ENCODE measurements at regions not wholly inside any gene's neighbourhood (a gene's known extent, or its start where the extent isn't known, plus 50 kb on each side); places are given as distances from the start of the nearest gene placed in this dataset.
A peak's percentile ranks its signal among the peaks of the same experiment; 100 is the strongest.

DNA sequence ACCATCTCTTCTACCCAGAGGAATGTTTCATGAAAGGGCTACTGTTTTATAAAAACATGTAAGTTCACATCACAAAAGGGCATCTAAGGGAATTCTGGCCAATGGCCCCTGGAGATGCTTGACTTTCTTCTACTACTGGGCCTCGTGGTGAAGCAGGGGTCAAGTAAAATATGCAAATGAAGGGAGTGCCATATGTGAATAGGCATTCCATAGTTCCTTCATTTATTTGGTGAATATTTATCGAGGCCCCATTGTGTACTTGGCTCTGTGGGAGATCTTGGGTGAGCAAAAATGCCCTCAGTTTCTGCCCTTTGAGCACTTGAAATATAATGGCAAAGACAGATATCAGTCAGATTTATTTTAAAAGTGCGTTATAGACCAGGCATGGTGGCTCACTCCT, 101.3 kb upstream of the CACNA2D3 start:
- DNase-seq (ENCODE audit: low spot score): no peak

DNA sequence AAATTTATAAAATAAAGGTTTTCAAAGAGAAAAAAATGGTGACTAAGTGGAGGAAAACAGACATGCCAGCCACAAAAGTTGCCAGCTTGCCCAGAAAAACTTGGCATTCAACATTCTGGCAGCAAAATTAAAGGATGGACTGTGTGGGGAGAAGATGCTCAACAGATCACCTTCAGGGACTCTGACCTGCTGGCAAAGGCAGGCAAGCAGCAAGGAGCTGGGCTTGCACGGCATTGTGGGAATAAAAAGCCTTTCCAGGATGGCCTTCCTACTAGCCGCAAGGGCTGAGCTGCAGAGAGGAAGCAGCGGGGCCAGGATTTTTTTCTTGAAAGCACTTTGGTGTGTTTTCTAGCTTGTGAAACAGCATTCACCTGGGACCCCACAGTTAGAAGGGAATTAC, 101.9 kb upstream of the CACNA2D3 start:
- DNase-seq (ENCODE audit: low spot score): no peak

DNA sequence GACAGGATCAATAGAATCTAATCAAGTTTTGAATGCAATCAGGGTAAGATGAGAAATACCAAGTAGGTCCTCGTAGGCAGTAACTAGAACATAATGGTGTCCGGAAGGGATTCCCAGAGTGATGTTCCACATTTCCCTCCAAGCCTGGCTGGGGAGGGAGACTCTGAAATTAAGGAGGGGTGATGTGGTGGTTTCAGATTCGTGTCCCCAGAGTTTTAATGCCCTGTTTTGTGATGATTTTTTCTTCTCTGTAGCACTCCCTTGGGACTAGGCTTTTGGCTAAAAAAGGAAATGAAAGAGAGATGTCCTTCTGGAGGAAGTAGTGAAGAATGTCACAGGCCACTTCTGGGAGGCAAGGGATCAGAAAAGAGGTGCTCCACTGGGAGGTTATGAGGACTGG, 108.3 kb upstream of the CACNA2D3 start:
- DNase-seq (ENCODE audit: low spot score): no peak

DNA sequence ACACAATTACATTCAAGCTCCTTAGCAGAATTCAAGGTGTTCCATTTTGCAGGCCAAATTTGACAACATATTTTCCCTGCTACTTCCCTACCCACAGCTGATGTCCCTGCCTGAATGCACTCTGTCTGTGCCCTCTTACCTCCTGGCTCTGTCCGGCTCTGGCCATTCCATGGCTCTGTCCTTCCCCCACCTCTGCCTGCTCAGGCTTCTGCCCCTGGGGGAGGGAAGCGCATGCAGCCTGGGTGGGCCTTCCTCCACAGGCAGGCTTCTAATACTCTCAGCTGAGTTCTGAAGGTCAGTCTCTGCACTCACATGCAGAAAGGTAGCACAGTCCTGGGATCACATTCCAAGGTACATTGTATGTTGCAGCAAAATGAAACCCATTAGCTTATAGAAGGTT, 113.6 kb upstream of the CACNA2D3 start:
- DNase-seq (ENCODE audit: low spot score): no peak

DNA sequence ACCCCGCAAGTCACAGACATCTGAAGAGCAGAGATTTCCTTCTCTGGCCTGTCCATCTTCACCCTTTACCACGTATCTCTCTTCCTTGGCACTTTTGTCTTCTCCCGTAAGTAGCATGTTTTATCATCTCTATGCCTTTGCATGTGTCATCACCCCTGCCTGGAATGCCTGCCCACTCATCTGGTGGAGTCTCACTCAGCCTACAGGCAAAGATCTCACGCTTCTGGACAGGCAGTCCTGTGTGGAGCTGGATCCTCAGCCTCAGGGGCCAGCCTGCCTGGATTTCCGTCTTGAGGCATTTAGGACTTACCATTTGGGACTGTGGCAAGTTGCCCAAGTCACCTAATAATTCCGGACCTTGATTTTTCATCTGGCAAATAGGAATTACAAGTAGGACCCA, 114.3 kb upstream of the CACNA2D3 start:
- no peak for DNase-seq (ENCODE audit: low spot score)

DNA sequence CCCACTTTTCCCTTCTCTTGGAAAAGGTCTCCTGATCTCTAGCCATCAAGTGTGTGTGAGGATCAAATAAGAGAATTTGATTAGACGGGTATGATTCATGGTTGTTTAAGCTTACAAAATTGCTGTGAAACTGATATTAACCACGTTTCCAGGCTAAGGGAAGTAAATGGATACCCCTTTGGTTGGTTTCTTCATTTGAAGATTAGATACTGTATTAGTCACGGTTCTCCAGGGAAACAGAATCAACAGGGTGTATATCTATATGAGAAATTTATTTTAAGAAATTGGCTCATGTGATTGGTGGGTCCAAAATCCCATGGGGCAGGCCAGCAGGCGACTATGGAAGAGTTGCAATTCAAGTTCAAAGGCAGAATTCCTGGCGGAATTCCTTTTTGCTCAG, 112.7 kb upstream of the SELENOK start:
- no peak for DNase-seq (ENCODE audit: low spot score)

DNA sequence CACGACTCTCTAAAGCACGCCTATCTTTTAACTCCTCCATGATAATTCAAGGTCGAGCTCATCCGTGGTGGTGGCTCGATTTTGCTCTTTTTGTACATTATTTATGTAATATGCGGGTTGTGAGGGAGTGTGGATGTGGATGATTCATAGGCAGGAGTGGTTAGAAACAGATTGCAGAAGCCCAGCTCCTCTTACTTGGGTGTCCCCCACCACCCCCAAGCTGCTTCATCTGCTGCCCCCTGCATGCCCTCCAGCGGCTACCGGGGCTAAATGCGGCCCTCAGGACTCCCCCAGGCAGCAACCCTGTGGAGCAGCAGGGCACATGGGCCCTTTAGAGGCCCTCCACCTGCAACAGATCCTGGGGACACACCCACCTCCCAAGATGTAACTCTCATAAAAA, 111.5 kb upstream of the SELENOK start:
- DNase-seq (ENCODE audit: low spot score): no peak

DNA sequence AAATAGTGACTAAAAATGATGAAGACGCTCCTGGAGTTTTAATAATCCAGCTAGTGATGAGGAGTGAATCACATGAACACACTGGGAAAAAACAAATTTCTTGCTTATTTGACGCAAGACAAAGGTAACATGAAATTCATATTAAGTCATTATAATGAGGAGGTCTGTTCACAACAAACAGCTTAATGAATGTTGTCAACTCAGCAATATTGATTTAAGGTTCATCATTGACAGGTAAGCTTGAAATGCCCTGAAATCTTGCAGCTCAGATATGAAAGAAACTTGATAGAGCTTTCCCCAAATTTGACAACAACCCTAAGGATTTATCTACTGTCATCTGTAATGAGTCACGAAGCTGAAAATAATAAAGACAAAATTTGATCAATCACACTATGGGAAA, 108.1 kb upstream of the SELENOK start:
- DNase-seq (ENCODE audit: low spot score): no peak

DNA sequence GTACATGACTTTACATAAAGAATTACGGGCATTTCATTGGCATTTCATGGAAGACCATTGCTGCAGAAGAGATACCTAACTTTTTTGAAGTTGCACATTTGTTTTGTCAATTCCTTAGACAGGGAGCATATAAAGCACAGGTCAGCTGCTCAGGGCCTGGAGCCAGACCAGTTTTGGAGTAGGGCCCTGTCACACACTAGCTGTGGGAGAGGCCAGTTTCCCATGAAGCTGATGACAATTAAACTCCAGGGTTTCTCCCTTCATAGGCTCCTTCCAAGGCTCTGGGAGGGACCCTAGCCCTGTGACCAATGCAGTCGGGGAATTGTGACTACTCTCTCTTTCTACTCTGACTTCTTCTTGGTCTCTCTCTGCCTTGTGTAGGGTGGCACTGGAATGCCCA, 107.3 kb upstream of the SELENOK start:
- DNase-seq (ENCODE audit: low spot score): no peak

DNA sequence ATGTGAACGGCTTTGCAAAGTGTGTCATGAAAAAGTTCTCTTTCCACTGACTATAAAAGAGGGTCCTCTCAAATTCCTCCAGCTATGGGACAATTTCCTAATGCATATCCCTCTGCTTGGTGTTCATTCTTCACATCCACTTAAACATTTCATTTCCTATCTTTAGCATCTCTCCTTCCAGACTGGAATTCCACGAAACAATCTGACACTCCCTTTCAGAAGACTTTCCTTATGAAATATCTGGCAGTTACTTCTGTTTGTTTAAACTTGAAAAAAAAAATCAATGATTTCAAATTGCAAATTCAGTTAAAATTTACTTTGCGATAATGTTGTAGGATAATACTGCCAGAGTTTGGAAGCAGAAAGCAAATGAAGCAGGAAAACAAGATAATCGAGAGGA, 105.8 kb upstream of the SELENOK start:
- DNase-seq (ENCODE audit: low spot score): no peak

DNA sequence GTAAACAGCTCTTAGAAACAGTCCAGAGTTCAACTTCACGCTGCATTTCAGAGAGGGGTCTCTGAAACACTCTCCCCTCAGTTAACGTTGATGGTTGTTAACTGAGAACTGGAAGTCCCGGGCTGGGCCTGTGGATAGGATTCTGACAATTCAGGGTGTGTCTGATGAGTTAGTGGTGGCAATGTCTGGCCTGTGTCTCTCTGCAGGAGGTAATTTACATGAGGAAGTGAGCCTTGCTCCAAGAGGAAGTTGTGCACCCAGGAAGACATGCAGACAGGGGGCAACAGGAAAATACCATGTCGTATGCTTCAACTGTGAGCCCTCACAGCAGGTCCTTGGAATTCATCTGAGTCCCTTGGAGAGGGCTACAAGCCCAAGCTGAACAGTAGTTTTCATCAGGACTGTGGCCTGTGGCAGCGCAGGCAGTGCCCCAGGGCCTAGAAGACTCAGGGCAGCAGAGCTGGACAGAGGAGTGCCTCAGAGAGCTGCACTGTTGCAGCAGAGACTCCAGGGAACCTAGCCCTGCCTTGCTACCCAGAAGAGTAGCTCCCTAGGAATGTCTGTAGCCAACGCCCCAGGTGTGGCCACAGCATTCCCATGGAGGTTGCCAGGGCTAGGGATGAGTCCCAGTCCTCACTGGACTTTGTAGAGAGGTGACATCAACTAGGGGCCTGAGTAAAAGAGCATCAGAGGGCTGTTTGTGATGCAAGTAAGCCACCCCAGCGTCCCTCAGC, 104.6 kb upstream of the SELENOK start:
- DNase-seq (ENCODE audit: low spot score): peak; percentile 9

DNA sequence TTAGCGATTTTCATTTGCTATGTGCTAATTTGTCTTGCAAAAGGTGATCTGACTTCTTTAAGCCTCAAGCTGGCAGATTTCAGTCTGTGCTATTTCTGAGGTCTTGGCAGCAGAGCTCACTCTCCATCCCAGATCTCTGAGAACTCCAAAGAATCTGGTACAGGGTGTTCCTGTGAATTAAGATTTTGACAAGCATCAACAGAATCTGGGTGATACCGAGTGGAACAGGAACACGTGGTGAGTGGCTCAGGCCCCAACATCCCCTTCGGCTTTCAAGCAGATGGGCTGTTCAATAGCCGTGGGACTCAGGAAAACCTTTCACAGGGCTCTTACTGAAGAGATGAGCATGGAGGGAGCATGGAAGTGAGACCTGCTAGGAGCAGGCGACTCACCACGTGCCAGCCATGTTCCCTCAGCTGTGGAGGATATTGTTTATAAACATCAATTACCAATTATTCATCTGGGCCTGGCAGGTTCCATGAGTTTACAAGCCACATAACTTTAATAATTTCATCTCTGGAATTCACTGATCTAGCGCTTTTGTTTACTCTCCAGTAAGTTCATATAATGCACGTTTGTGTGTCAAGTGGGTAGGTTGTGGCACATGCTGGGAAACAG, 103.4 kb upstream of the SELENOK start:
- peak; percentile 15 for DNase-seq (ENCODE audit: low spot score)

DNA sequence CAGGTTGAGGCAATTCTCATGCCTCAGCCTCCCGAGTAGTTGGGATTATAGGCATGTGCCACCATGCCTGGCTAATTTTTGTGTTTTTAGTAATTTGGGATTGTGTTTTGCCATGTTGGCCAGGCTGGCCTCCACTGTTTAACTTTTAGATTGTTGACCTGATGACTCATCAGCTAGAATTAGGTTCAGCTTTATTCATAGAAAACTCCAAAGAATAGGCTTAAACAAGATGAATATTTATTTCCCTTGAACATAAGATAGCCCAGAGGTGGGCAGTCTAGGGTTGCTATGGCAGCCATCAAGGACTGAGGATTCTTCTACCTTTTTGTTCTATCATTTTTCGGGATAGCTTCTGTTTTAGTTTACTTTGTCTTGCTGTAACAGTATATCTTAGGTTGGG, 99.6 kb upstream of the SELENOK start:
- no peak for DNase-seq (ENCODE audit: low spot score)

DNA sequence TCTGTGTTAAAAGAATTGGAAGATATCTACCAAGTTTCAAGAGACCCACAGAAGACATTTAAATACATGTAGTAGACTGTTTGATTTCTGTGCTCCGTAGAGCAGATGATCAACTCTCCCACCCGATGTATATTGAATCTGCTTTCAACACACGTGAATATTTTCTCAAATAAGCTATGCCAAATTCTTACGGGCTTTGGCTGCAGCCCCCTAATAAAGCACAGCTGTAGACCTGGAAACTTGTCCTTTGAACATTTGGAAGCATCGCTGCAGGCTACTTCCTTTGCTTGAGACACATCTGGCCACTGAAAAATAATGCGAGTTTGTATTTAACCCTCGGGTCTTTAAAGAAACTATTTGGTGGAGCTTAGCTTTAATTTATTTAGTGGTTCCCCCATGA, 98.3 kb upstream of the SELENOK start:
- no peak for DNase-seq (ENCODE audit: low spot score)

DNA sequence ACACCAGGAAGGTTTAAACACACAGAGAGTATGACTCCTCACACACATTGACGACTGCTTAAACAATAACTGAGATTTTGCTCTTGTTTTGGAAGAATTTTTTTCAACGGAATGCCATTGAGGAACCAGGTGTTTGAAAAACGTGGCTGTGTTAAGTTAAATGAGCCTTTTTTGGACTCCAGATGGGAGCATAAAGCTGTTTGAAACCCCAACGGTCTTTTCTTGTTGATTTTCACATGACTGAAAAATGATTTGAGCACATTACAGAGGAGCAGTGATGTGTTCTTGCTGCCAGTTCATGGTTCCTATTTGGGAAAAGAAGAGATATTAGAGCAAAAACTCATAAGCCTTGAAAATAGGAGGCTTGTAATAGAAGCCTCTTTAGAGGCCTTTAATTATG, 97.8 kb upstream of the SELENOK start:
- DNase-seq (ENCODE audit: low spot score): no peak

DNA sequence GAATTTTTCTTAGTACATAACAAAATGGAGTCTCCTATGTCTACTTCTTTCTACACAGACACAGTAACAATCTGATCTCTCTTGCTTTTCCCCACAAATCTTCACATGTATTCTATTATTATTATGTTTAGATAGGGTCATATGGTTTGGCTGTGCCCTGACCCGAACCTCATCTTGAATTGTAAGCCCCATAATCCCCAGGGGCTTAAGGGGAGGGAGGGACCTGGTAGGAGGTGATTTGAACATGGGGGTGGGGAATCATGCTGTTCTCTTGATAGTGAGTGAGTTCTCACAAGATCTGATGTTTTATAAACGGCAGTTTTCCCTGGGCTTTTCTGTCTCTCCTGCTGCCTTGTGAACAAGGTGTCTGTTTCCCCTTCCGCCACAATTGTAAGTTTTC, 86.7 kb upstream of the SELENOK start:
- DNase-seq (ENCODE audit: low spot score): no peak

DNA sequence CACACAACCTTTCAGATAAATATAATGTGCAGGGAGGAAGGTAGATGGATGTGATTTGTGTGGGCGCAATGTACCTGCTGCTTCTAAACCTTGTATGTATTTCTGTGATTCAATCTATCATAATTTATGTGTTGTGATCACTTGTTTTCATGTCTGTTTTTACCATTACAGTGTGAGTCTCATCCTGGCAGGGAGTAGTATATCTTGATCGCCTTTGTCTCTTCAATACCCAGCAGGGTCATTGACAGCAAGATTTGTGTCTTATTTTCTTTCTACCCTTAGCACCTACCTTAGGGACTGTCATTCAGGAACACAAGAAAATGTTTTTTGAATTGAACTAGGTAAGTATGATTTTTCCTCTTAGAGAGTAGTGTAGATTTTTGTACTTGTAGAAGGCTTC, 83.7 kb upstream of the SELENOK start:
- DNase-seq (ENCODE audit: low spot score): no peak

DNA sequence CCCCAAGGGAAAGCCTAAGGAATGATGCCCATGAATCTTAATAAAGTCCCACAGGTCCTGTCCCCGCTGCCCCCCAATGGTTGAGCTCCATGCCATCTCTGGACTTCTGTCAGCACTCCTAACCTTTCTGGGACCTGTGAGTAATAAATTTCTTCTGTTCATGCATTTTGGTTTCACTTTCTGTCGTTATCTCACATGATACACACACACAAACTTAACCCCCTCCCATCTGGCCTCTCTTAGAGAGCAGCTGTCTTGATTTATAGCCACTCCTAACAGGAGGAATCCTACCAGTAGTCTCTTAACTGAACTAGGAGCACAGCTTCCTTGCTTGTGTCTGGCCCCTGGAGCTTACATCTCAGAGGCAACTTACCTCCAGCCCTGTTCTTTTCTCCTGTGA, 82.7 kb upstream of the SELENOK start:
- no peak for DNase-seq (ENCODE audit: low spot score)

DNA sequence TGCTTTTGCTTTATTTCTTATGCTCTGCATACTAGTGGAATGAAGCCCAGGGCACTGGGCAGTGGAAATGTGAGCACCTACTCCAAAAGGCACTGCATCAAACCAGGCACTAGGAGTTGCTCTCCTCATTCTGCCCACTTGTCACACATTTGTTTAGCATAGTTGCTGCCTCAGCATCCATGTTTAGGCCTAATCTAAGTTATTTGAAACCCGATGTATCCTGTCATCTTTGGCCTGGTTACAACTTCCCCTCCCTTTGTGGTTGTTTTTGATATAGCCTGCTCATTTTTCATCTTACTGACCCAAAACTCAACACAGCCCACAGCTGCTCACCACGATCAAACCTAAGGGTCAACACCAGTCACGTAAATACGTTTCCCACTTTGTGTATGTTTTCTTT, 82.2 kb upstream of the SELENOK start:
- no peak for DNase-seq (ENCODE audit: low spot score)

DNA sequence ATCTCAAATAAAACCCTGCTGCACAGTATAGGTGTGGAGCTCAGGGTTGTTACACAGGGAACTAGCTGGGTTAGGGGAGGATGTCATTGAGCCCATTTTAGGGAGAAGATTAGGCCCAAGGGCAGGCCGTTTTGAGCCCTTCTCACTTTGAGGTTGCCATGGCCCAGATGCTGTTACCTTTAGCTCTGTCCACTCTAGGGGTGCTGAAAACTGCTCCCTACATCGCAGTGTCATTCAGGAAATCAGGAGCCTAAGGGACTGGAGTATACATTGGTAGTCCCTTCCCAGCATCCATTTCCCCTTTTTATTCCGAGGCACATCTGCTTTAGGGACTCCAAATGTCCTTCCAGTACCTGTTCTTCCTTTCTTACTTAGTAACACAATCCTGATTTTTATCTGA, 79.0 kb upstream of the SELENOK start:
- DNase-seq (ENCODE audit: low spot score): no peak

DNA sequence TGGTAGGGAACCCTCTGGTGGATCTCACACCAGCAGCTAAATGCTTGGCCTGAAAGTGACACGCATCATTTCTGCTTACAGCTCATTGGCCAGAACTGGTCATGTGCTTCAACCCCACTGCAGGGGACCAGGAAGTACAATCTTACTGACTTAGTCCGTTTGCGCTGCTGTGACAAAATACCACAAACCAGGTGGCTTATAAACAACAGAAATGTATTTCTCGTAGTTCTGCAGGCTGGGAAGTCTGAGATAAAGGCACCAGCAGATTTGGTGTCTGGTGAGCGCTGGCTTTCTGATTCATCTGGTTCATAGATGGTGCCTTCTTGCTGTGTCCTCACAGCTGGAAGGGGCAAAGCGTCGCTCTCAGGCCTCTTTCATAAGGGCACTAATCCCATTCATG, 77.4 kb upstream of the SELENOK start:
- DNase-seq (ENCODE audit: low spot score): no peak

DNA sequence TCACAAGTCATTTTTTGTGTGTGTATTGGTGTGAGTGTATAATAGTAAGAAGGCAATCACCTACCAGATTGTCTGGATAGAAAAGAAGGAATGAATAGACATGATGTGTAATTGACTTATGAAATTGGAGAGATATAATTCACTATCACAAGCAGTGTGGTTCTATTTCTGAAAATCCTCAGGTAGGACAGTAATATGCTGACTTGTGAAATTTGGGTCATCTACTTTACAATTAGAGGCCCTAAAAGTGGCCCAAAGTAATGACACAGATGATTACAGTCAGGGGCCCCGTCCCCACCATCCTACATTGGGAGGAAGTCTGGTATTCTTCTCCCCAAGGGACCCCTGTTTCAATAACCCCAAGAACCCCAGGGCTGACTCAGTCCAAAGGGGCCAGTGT, 73.6 kb upstream of the SELENOK start:
- DNase-seq (ENCODE audit: low spot score): no peak

DNA sequence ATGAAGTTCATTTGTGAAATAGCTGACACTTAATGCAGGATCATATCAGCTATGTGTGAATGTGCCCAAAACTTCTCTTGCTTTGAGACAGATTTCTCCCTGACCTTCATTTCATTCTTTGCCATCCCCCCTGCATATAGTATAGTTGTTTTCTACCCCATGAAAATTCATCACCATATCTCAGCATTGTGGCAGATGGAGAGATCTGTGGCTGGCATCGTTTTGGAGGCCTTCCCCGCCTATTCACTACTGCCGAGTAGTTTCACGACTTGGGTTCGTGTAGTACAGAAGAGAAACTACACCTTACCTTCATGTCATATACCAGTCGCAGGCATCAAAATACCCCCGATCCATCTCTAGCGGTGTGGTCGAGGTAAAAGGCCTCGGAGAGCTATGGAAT, 66.2 kb upstream of the SELENOK start:
- no peak for DNase-seq (ENCODE audit: low spot score)

DNA sequence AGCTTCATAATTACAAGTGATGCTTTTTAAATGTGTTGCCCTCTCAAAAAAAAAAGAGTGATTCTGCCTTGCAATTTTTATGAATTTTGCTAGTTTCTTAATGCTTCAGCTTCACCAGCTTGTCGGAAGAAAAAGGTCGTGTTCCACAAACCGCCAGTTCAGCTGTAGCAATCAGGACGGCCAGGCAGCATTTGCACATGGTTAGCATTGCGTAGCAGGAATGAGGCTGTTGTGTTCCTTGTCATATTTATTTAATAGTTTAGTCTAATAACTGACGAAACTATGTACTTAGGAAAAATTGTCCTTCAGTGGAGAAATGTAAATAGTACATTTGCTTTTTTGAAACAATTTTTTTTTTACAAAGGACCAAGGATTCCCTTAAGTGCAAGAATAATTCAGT, 64.9 kb upstream of the SELENOK start:
- no peak for DNase-seq (ENCODE audit: low spot score)

Measured in pons (tissue), 1 donor.